IMR-90 (cell line): ENCODE measurements at regions not wholly inside any gene's neighbourhood (a gene's known extent, or its start where the extent isn't known, plus 50 kb on each side); places are given as distances from the start of the nearest gene placed in this dataset.

ENCODE experiments used
- CEBPB ChIP-seq: IDR thresholded peaks from 2 replicates; pipeline ENCODE4 v1.6.1; 2012; ENCODE audit warnings: low read depth, low read length, improper control_type of control experiment
- CTCF ChIP-seq: conservative IDR thresholded peaks from 2 replicates; pipeline ENCODE4 v1.5.1; 2012; ENCODE audit warnings: mild to moderate bottlenecking, low read depth, low read length, improper control_type of control experiment
- POLR2A ChIP-seq: IDR thresholded peaks from 2 replicates; pipeline ENCODE4 v1.6.1; 2012; ENCODE audit warnings: mild to moderate bottlenecking, low read depth, low read length
- RCOR1 ChIP-seq: IDR thresholded peaks from 2 replicates; pipeline ENCODE4 v1.6.1; 2012; ENCODE audit warnings: mild to moderate bottlenecking, low read length, improper control_type of control experiment; ENCODE audit not compliant: insufficient replicate concordance

- TF ChIP-seq CEBPB, result no peak
- no peak for TF ChIP-seq CTCF
- no peak for TF ChIP-seq RCOR1
- no peak for TF ChIP-seq POLR2A
These were observed 71.5 kb downstream of the CD83 start for GRCh38 chr6:14189074-14189473.
